Epidermal melanocyte (primary cell): ENCODE measurements at regions not wholly inside any gene's neighbourhood (a gene's known extent, or its start where the extent isn't known, plus 50 kb on each side); places are given as distances from the start of the nearest gene placed in this dataset.
"Not testable (repeated sequence)": the region's sequence is repeated elsewhere in the genome, so short reads cannot be mapped to it uniquely, and the experiment has no call there.

Source experiments
- DNase-seq: peaks from one replicate; pipeline ENCODE4 v3.0.0; 2011; ENCODE audit warnings: low spot score; ENCODE audit not compliant: insufficient read length

- no peak for DNase-seq
Measured at GRCh38 chr12:13924286-13924685, 57.1 kb downstream of the GRIN2B start.

- DNase-seq: no peak
Measured at GRCh38 chr12:13918897-13919296, 62.5 kb downstream of the GRIN2B start.

DNA sequence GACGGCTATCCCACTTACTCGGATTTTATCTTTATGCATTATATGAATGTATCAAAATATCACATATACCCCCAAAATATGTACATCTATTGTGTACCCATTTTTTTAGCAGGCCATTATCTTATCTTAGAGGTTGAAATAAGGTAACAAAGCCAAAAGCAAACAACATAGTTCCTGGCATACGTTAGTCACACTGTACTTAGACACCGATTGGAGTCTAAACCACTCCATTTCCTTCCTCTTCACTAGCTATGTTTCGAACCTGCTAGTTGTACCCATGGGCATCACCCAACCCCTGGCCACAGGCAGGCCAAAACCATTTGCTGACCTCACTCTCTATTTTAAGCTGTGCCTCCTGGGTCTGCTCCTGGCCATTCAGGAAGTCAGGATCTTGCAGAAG lies 66.3 kb downstream of the GRIN2B start:
- no peak for DNase-seq

DNA sequence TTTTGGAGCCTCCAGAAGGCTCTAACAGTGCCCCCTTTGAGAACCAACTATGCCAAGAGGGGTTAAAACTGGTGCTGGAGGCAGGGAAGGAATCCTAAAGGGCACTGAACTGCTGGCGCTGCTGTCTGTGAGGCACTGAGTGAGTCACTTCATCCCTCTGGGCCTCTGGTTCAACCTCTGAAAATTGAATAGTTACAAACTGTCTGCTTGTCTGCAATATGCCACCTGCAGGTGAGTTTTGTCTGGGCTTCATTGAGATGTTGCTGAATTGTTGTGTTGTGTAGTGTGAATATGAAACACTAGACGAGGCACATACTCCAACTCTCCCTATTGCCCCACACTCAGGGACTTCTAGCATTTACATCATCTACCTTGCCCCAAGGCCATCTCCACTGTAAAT lies 68.0 kb downstream of the GRIN2B start:
- no peak for DNase-seq

DNA sequence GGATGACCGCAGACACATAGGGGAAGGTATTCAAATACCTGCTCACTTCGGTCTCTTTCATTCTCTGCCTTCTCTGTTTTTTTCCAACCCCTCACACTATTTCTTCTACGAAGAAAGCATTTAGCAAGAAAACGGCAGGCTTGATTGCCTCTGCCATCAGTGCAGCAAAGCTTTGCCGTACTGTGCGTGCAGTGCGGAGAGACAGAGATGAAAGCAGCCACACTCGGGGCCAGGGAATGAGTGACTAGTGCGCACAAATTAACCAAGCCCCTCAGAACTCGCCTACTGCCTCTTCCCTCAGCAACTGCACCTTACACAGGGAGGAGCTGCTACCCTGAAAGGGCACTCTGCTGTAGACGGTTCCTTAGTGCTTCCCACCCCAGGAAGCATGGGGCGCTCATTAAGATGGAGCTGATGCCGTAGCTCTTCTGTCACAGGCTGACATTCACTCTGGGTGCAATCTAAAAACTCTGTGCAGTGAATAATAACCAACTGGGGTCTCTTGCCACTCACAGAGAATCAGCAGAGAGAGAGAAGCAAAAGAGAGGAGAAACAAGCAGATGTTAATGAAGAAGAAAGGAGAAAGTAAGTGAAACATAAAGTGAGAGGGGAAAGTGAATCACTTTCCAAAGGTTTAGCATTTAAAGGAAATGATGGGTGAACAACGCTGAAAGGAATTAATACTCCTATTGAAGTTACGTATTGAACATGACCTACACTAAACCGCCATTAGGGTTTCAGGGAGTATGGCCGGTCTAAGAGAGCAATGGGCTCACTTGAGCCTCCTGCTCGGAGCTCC lies 69.4 kb downstream of the GRIN2B start:
- DNase-seq: no peak

- DNase-seq: no peak
Measured at GRCh38 chr12:13905794-13906193, 75.6 kb downstream of the GRIN2B start.

GRCh38 chr12:13900718-13901117 lies 80.7 kb downstream of the GRIN2B start:
- no peak for DNase-seq

DNA sequence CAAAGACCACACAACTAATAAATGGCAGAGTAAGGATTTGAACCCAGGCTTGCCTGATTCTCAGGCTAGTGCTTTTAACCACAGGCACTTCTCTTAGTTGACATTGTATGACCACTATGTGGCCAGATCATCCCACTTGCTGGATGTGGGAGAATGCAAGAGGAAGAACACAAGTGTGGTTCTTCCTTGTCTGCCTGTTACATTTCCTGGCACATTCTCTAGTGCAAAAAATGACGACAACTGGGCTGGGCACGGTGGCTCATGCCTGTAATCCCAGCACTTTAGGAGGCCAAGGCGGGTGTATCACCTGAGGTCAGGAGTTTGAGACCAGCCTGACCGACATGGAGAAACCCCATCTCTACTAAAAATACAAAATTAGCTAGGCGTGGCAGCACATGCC lies 83.0 kb downstream of the GRIN2B start:
- not testable (repeated sequence) for DNase-seq

GRCh38 chr12:13897811-13898210 lies 83.6 kb downstream of the GRIN2B start:
- no peak for DNase-seq

DNA sequence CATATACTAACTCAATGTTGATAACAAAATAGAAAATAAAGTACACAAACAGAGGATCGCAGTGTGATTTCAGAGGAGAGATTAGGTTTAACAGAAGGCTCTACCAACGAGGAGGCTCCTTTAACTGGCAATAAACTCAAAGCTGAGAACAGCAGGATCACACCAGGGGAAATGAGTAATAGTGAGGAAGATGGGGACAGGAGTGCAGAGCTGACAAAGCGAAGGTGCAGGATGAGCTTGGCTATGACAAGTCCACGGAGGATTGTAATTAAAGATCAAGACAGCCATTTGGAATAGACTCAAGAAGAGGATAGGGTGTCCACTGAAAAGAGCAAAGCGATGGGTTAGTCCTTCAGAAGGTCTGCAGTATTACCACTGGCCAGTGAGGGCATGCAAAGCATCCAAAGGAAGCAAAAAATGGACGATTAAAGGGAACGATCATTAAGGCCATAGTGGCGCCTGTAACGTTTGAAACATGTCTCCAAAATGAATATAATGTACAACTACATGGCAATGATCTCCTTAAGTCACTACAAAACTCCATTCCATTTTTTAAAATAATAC lies 85.3 kb downstream of the GRIN2B start:
- no peak for DNase-seq

GRCh38 chr12:13891902-13892301 lies 89.5 kb downstream of the GRIN2B start:
- DNase-seq: no peak

DNA sequence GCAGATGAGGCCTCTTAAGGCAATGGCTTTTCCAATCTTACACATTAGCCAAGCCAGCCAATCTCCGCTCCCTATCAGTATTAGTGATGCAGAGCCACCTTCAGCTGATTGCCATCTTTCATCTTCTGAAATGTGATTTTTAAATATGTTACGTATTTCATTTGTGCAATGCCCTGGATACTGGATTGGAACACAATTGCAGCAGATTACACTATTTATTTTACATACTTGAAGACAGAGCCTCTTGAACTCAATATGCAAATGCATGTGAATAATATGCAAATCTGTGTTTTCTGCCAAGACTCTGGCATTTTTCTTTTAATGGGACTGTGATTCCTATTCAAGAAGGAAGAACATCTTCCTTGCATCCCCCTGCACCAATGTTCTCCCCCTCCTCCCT lies 90.5 kb downstream of the GRIN2B start:
- no peak for DNase-seq

GRCh38 chr12:13887779-13888388 lies 93.5 kb downstream of the GRIN2B start:
- DNase-seq: no peak

- no peak for DNase-seq
Measured at GRCh38 chr12:13882176-13882575, 99.2 kb downstream of the GRIN2B start.

DNA sequence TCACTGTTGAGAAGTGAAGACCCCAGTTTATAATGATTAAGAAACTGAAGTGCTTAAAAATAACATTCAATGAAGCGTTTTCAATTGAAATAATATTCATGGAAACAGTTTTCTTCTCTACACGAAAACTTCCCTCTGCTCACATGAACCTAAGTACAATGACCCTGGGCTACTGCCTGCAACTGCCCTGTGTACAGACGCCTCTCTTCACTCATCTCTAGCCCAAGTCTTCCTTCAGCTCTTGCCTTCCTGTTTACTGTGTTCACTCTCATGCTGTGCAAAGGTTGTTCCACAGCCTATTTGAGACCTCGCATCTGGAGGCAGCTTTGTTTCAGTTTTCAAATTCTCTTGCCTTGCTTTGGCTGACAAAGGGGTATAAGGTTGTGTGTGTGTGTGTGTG lies 100.8 kb downstream of the GRIN2B start:
- no peak for DNase-seq

GRCh38 chr12:13875744-13876143 lies 105.7 kb downstream of the GRIN2B start:
- DNase-seq: no peak

DNA sequence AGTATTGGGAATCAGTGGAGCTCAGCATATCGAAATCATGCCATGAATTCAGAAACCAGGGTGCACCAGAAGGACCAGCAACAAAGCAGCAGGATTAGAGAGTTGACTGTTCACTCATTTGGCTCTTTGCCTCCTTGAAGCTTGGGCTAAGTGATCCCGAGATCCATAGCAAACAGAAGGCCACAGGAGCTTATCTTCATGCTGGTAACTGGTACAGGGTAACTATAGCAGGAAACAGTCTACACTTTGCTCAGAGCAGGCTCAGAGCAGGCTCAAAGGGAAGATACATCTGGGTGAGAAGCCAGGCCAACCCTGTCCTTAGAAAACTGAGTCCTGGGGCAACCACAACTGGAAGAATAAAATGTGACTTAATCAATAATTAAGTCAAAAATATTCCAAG lies 111.1 kb downstream of the GRIN2B start:
- DNase-seq: no peak

GRCh38 chr12:13864081-13864673 lies 117.2 kb downstream of the GRIN2B start:
- peak; percentile 63 for DNase-seq

GRCh38 chr12:13857750-13858149 lies 123.7 kb downstream of the GRIN2B start:
- DNase-seq: no peak

GRCh38 chr12:13853471-13853870 lies 127.9 kb downstream of the GRIN2B start:
- no peak for DNase-seq

DNA sequence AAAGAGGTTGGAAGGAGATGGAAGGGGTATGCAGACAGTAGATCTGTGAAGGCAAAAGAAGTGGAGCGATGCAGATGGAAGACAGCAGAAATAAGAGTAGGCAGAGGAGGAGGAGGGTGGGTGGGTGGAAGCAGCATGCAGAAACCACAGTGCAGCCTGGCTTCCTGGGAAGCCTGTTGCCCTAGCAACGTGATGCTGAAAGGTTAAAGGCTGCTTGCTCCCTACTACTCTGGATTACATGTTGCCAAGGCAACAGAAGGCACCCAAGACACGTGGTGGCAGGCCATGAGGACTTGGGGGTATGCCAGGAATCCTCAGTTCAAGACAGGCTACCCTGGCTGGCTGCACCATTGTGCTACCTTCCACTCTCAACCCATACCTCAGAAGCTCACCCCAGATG lies 129.6 kb downstream of the GRIN2B start:
- DNase-seq: no peak

DNA sequence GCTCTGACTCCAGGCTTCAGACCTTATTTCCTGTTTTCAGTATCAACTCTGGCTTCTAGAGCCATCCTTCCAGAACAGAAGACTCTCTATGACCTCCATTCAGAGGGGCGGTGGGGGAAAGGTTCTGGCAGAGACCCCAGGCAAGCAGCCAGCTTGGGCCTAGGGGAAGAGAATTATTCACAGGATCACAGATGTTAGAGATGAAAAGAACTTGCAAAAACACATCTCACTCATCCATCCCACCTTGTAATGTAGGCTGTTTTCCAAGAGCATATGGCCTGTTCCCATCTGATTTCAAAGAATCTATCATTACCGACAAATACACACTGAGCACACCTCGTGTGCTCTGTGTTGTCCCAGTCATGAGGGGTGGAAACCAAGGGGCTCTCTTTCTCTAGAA lies 131.9 kb downstream of the GRIN2B start:
- no peak for DNase-seq
